IMR-90 (cell line): ENCODE measurements at regions not wholly inside any gene's neighbourhood (a gene's known extent, or its start where the extent isn't known, plus 50 kb on each side); places are given as distances from the start of the nearest gene placed in this dataset.

Source experiments
- ATAC-seq: fragments of 200-7000 bp; cut with Tn5 transposase; 2 replicates; pipeline ENCODE4 v1.9.1; 2020; ENCODE audit warnings: low read depth, mild to moderate bottlenecking, moderate library complexity
- BruUV-seq: library from RNA; stranded (reverse); fragments of 400-500 nt; replicated peaks from 2 replicates; lab custom pipeline; 2021; lab: Mats Ljungman, UMichigan
- CTCF ChIA-PET: fragments of 300-600 bp; formaldehyde crosslinking; extraction: SDS; loops from one replicate; lab custom pipeline; 2021; ENCODE audit warnings: antibody characterized with exemption; lab: Yijun Ruan, JAX
- POLR2A ChIA-PET: fragments of 300-600 bp; sonication (Branson Sonifier 250); formaldehyde crosslinking; loops from one replicate; lab custom pipeline; 2022; ENCODE audit warnings: antibody characterized with exemption; ENCODE audit not compliant: unreplicated experiment; lab: Charles Lee
- DNase-seq: peaks from one replicate; pipeline ENCODE4 v3.0.0; 2013
- H2AFZ ChIP-seq: replicated peaks from 2 replicates; pipeline ENCODE3; 2013; ENCODE audit warnings: low read length, mild to moderate bottlenecking; ENCODE audit not compliant: poor library complexity
- H2AK5ac ChIP-seq: 2 replicates; pipeline ENCODE4 v1.6.1; 2013; ENCODE audit warnings: low read depth, low read length, inconsistent platforms
- H2AK9ac ChIP-seq: replicated peaks from 2 replicates; pipeline ENCODE3; 2013; ENCODE audit warnings: mild to moderate bottlenecking, low read depth, low read length, moderate library complexity; ENCODE audit not compliant: poor library complexity
- H2BK120ac ChIP-seq: 2 replicates; pipeline ENCODE4 v1.6.1; 2013; ENCODE audit warnings: low read depth, low read length, inconsistent platforms
- H2BK15ac ChIP-seq: 3 replicates; pipeline ENCODE4 v1.6.1; 2013; ENCODE audit warnings: low read depth, low read length, inconsistent platforms
- H2BK20ac ChIP-seq: 2 replicates; pipeline ENCODE4 v1.6.1; 2013; ENCODE audit warnings: low read depth, mild to moderate bottlenecking, inconsistent platforms, low read length, moderate library complexity
- H2BK5ac ChIP-seq: 2 replicates; pipeline ENCODE4 v1.6.1; 2013; ENCODE audit warnings: mild to moderate bottlenecking, low read depth, low read length, inconsistent platforms; ENCODE audit not compliant: poor library complexity, severe bottlenecking
- H3K14ac ChIP-seq: replicated peaks from 2 replicates; pipeline ENCODE4 v1.6.1; 2013; ENCODE audit warnings: low read depth, low read length, inconsistent platforms
- H3K18ac ChIP-seq: 2 replicates; pipeline ENCODE4 v1.6.1; 2013; ENCODE audit warnings: low read depth, low read length, control low read depth
- H3K23ac ChIP-seq: 2 replicates; pipeline ENCODE4 v1.6.1; 2013; ENCODE audit warnings: low read depth, low read length, inconsistent platforms
- H3K27ac ChIP-seq: 2 replicates; pipeline ENCODE4 v1.5.1; 2013; ENCODE audit warnings: mild to moderate bottlenecking, control low read depth, low read length; ENCODE audit not compliant: insufficient read depth
- H3K27me3 ChIP-seq: 2 replicates; pipeline ENCODE4 v1.6.1; 2013; ENCODE audit warnings: low read length; ENCODE audit not compliant: control insufficient read depth, insufficient read depth
- H3K36me3 ChIP-seq: 2 replicates; pipeline ENCODE4 v1.6.1; 2013; ENCODE audit warnings: low read length, mixed read lengths; ENCODE audit not compliant: control insufficient read depth, insufficient read depth
- H3K4ac ChIP-seq: 2 replicates; pipeline ENCODE4 v1.6.1; 2013; ENCODE audit warnings: low read depth, low read length, inconsistent platforms
- H3K4me1 ChIP-seq: 2 replicates; pipeline ENCODE4 v1.6.1; 2013; ENCODE audit warnings: low read length, mixed read lengths; ENCODE audit not compliant: control insufficient read depth, insufficient read depth
- H3K4me2 ChIP-seq: 2 replicates; pipeline ENCODE4 v1.6.1; 2013; ENCODE audit warnings: low read depth, mild to moderate bottlenecking, control low read depth, low read length, moderate library complexity
- H3K4me3 ChIP-seq: 2 replicates; pipeline ENCODE4 v1.5.1; 2013; ENCODE audit warnings: low read depth, mild to moderate bottlenecking, control low read depth, low read length, moderate library complexity; ENCODE audit not compliant: insufficient read depth
- H3K56ac ChIP-seq: 2 replicates; pipeline ENCODE4 v1.6.1; 2013; ENCODE audit warnings: low read length, inconsistent platforms; ENCODE audit not compliant: insufficient read depth; ENCODE audit errors: extremely low read depth
- H3K79me1 ChIP-seq, 2 experiments: 2 replicates each; pipeline ENCODE4 v1.6.1; 2013; ENCODE audit warnings: low read length in 2 of 2, inconsistent platforms in 1 of 2, low read depth in 1 of 2
- H3K9ac ChIP-seq: 2 replicates; pipeline ENCODE4 v1.6.1; 2013; ENCODE audit warnings: low read depth, low read length, control low read depth
- H3K9me1 ChIP-seq: 2 replicates; pipeline ENCODE4 v1.6.1; 2013; ENCODE audit warnings: low read length, inconsistent platforms; ENCODE audit not compliant: insufficient read depth
- H3K9me3 ChIP-seq: 2 replicates; pipeline ENCODE4 v1.6.1; 2013; ENCODE audit warnings: low read length; ENCODE audit not compliant: control insufficient read depth, insufficient read depth
- H4K20me1 ChIP-seq: 2 replicates; pipeline ENCODE4 v1.6.1; 2013; ENCODE audit warnings: low read length, inconsistent platforms; ENCODE audit not compliant: insufficient read depth
- H4K5ac ChIP-seq: 2 replicates; pipeline ENCODE4 v1.6.1; 2013; ENCODE audit warnings: mild to moderate bottlenecking, low read depth, low read length, control low read depth
- H4K8ac ChIP-seq, 2 experiments: 2 replicates each; pipeline ENCODE4 v1.6.1; 2013; ENCODE audit warnings: low read depth in 2 of 2, low read length in 2 of 2, control low read depth in 1 of 2, inconsistent platforms in 1 of 2
- H4K91ac ChIP-seq: 2 replicates; pipeline ENCODE4 v1.6.1; 2013; ENCODE audit warnings: low read depth, low read length, inconsistent platforms; ENCODE audit not compliant: insufficient read depth
- BHLHE40 ChIP-seq: fragments of 150-350 bp; IDR thresholded peaks from 2 replicates; pipeline ENCODE4 v1.6.1; 2016; ENCODE audit warnings: mild to moderate bottlenecking, low read depth, low read length
- CEBPB ChIP-seq: IDR thresholded peaks from 2 replicates; pipeline ENCODE4 v1.6.1; 2012; ENCODE audit warnings: low read depth, low read length, improper control_type of control experiment
- CHD1 ChIP-seq: IDR thresholded peaks from 2 replicates; pipeline ENCODE4 v1.6.1; 2012; ENCODE audit warnings: low read depth, low read length, improper control_type of control experiment
- CTCF ChIP-seq: conservative IDR thresholded peaks from 2 replicates; pipeline ENCODE4 v1.5.1; 2012; ENCODE audit warnings: mild to moderate bottlenecking, low read depth, low read length, improper control_type of control experiment
- MAZ ChIP-seq: IDR thresholded peaks from 2 replicates; pipeline ENCODE4 v1.6.1; 2012; ENCODE audit warnings: low read depth, mild to moderate bottlenecking, low read length, improper control_type of control experiment, moderate library complexity, borderline replicate concordance
- NFE2L2 ChIP-seq: fragments of 150-350 bp; IDR thresholded peaks from 2 replicates; pipeline ENCODE4 v1.6.1; 2016; ENCODE audit warnings: low read depth, mild to moderate bottlenecking, low read length
- POLR2A ChIP-seq: IDR thresholded peaks from 2 replicates; pipeline ENCODE4 v1.6.1; 2012; ENCODE audit warnings: mild to moderate bottlenecking, low read depth, low read length
- RAD21 ChIP-seq: IDR thresholded peaks from 2 replicates; pipeline ENCODE4 v1.6.1; 2012; ENCODE audit warnings: low read length, improper control_type of control experiment
- RFX5 ChIP-seq: IDR thresholded peaks from 2 replicates; pipeline ENCODE4 v1.8.0; 2012; ENCODE audit warnings: low read depth, mild to moderate bottlenecking, low read length, moderate library complexity
- WGBS, 2 experiments: methylation state at CpG; one replicate each; pipeline versions ENCODE4 v1.1.5 to v1.1.7; 2013; ENCODE audit warnings: missing lambda C conversion rate in 2 of 2; ENCODE audit not compliant: insufficient read length in 1 of 2; ENCODE audit errors: extremely low coverage in 2 of 2; 5-methylcytosine and 5-hydroxymethylcytosine counted together
- dilution Hi-C: fragments of 300-500 bp; cut with HindIII; formaldehyde crosslinking; loops from one replicate; pipeline ENCODE4 v1.14.3; 2018; ENCODE audit warnings: low sequenced_read_pairs; ENCODE audit not compliant: unreplicated experiment
- in situ Hi-C: fragments of 300-500 bp; cut with MboI; formaldehyde crosslinking; loops from 3 replicates; pipeline ENCODE4 v1.14.3; 2019; ENCODE audit warnings: low sequenced_read_pairs, inconsistent platforms, mixed read lengths
- intact Hi-C: fragments of 100-400 bp; cut with micrococcal nuclease; formaldehyde crosslinking; loops from 2 replicates; pipeline ENCODE4 v1.10.0; 2022

GRCh38 chr7:106590209-106590816 is 70.6 kb downstream of the CCDC71L start:
- in situ Hi-C loops: no loop called here
- Histone ChIP-seq H3K79me1 (no peaks in the 10 kb centered on the region), H2BK15ac (no peak overlapping the region), H2AK9ac (no peak overlapping the region), H3K27ac (no peak overlapping the region), H3K4me2 (no peak overlapping the region), H3K36me3 (no peaks in the 10 kb centered on the region), H2BK20ac (no peak overlapping the region), H4K8ac (no peak overlapping the region), H3K18ac (peak overlapping the region; percentile 42; the same call in 1 of the 2 replicates), H3K9ac (no peak overlapping the region), H3K14ac (no peak overlapping the region), H2AK5ac (no peak overlapping the region), H3K4me1 (peaks cover 2% of the 10 kb centered on the region; the same call in 1 of the 2 replicates), H2AFZ (no peak overlapping the region), H3K9me3 (no peaks in the 10 kb centered on the region), H3K9me1 (no peaks in the 10 kb centered on the region), H3K4me3 (no peak overlapping the region), H3K56ac (no peak overlapping the region), H2BK120ac (no peak overlapping the region), H4K5ac (peak overlapping the region; percentile 54; the same call in 1 of the 2 replicates), H3K23ac (no peak overlapping the region), H4K91ac (no peak overlapping the region), H3K27me3 (no peaks in the 10 kb centered on the region), H3K4ac (no peak overlapping the region), H2BK5ac (no peak overlapping the region), H4K20me1 (no peaks in the 10 kb centered on the region)
- no peak for DNase-seq
- dilution Hi-C loops: no loop called here
- TF ChIP-seq RAD21 (no peak), NFE2L2 (no peak), BHLHE40 (no peak), CHD1 (no peak), RFX5 (no peak), MAZ (no peak), CEBPB (no peak), CTCF (no peak), POLR2A (no peak)
- no CpG with 5 or more reads among the region's 3 CpGs for WGBS, 2 experiments
- BruUV-seq: no TSS peak
- intact Hi-C loops: no loop called here
- CTCF ChIA-PET: no interaction called here
- POLR2A ChIA-PET: no interaction called here
- ATAC-seq: no peak
